ENCODE measurements at regions not wholly inside any gene's neighbourhood (a gene's known extent, or its start where the extent isn't known, plus 50 kb on each side); places are given as distances from the start of the nearest gene placed in this dataset.

- ATAC-seq (ENCODE audit: low FRiP score in 2 of 2) (no peak), DNase-seq (no peak)
- TF ChIP-seq CTCF (IDR thresholded peaks at IDR 0.05): no peak
- TF ChIP-seq POLR2AphosphoS5 (IDR thresholded peaks at IDR 0.05): no peak
- no peak for TF ChIP-seq EP300 (IDR thresholded peaks at IDR 0.05)
- no peak for TF ChIP-seq POLR2A (IDR thresholded peaks at IDR 0.05)
- Histone ChIP-seq H3K4me3 (no peak overlapping the region), H3K27ac (no peak overlapping the region), H3K9me3 (peaks cover 0 to 5% (median 2%) of the 10 kb centered on the region in 4 donors), H3K4me1 (no peaks in the 10 kb centered on the region), H3K27me3 (no peaks in the 10 kb centered on the region), H3K36me3 (no peaks in the 10 kb centered on the region)
- WGBS, 2 donors: 83 to 90% methylated on average over 2 of the region's 2 CpGs
These were observed 1289.0 kb upstream of the AUTS2 start for GRCh38 chr7:68309271-68309670.

- WGBS, 2 donors: 51 to 62% methylated on average over 6 of the region's 6 CpGs
These were observed 1288.5 kb upstream of the AUTS2 start for GRCh38 chr7:68309806-68310205.

GRCh38 chr7:68311958-68312357, 1286.3 kb upstream of the AUTS2 start:
- DNase-seq: no peak
- H3K9me3 ChIP-seq: peaks cover 0 to 5% (median 0%) of the 10 kb centered on the region in 4 donors
- no peak overlapping the region for H3K4me3 ChIP-seq
- WGBS, 2 donors: 88 to 90% methylated on average over 6 of the region's 6 CpGs
- H3K27ac ChIP-seq: no peak overlapping the region
- TF ChIP-seq CTCF (IDR thresholded peaks at IDR 0.05) (no peak), POLR2A (IDR thresholded peaks at IDR 0.05) (no peak), POLR2AphosphoS5 (IDR thresholded peaks at IDR 0.05) (no peak), EP300 (IDR thresholded peaks at IDR 0.05) (no peak)
- H3K4me1 ChIP-seq: no peaks in the 10 kb centered on the region
- no peaks in the 10 kb centered on the region for H3K27me3 ChIP-seq
- no peaks in the 10 kb centered on the region for H3K36me3 ChIP-seq
- no peak for ATAC-seq (ENCODE audit: low FRiP score in 2 of 2)

More at GRCh38 chr7:68309806-68310205, 1288.5 kb upstream of the AUTS2 start:
- H3K27ac ChIP-seq: no peak overlapping the region
- TF ChIP-seq POLR2AphosphoS5 (IDR thresholded peaks at IDR 0.05) (no peak), POLR2A (IDR thresholded peaks at IDR 0.05) (no peak), CTCF (IDR thresholded peaks at IDR 0.05) (no peak), EP300 (IDR thresholded peaks at IDR 0.05) (no peak)
- DNase-seq (no peak), ATAC-seq (ENCODE audit: low FRiP score in 2 of 2) (no peak)
- no peaks in the 10 kb centered on the region for H3K27me3 ChIP-seq
- no peaks in the 10 kb centered on the region for H3K4me1 ChIP-seq
- peaks cover 0 to 5% (median 2%) of the 10 kb centered on the region in 4 donors for H3K9me3 ChIP-seq
- no peak overlapping the region for H3K4me3 ChIP-seq
- H3K36me3 ChIP-seq: no peaks in the 10 kb centered on the region

- Histone ChIP-seq H3K4me3 (no peak overlapping the region), H3K27me3 (no peaks in the 10 kb centered on the region), H3K27ac (no peak overlapping the region), H3K4me1 (no peaks in the 10 kb centered on the region), H3K9me3 (peaks cover 0 to 5% (median 0%) of the 10 kb centered on the region in 4 donors), H3K36me3 (no peaks in the 10 kb centered on the region)
- ATAC-seq (ENCODE audit: low FRiP score in 2 of 2) (no peak), DNase-seq (no peak)
- WGBS, 2 donors: 53 to 67% methylated on average over 4 of the region's 4 CpGs
- TF ChIP-seq CTCF (IDR thresholded peaks at IDR 0.05): no peak
- TF ChIP-seq POLR2A (IDR thresholded peaks at IDR 0.05): no peak
- TF ChIP-seq POLR2AphosphoS5 (IDR thresholded peaks at IDR 0.05): no peak
- no peak for TF ChIP-seq EP300 (IDR thresholded peaks at IDR 0.05)
These were observed 1284.5 kb upstream of the AUTS2 start for GRCh38 chr7:68313806-68314205.

GRCh38 chr7:68314208-68314607, 1284.1 kb upstream of the AUTS2 start:
- WGBS, 2 donors: 60 to 61% methylated on average over 8 of the region's 8 CpGs
- H3K9me3 ChIP-seq: peaks cover 0 to 5% (median 0%) of the 10 kb centered on the region in 4 donors
- H3K27me3 ChIP-seq: no peaks in the 10 kb centered on the region
- H3K4me3 ChIP-seq: no peak overlapping the region
- no peak overlapping the region for H3K27ac ChIP-seq
- TF ChIP-seq CTCF (IDR thresholded peaks at IDR 0.05) (no peak), POLR2AphosphoS5 (IDR thresholded peaks at IDR 0.05) (no peak), EP300 (IDR thresholded peaks at IDR 0.05) (no peak), POLR2A (IDR thresholded peaks at IDR 0.05) (no peak)
- no peaks in the 10 kb centered on the region for H3K4me1 ChIP-seq
- no peak for ATAC-seq (ENCODE audit: low FRiP score in 2 of 2)
- no peaks in the 10 kb centered on the region for H3K36me3 ChIP-seq
- DNase-seq: no peak
